ENCODE measurements at regions not wholly inside any gene's neighbourhood (a gene's known extent, or its start where the extent isn't known, plus 50 kb on each side); places are given as distances from the start of the nearest gene placed in this dataset.

GRCh38 chr2:173766537-173767289 lies 198.5 kb downstream of the SP3 start:
- no peak for TF ChIP-seq CTCF (conservative IDR thresholded peaks at IDR 0.05)
- Mint-ChIP-seq H3K4me3 (no peak overlapping the region), H3K9me3 (no peaks in the 10 kb centered on the region), H3K27ac (no peak overlapping the region), H3K36me3 (no peaks in the 10 kb centered on the region), H3K4me1 (ENCODE audit: unreplicated experiment) (no peaks in the 10 kb centered on the region), H3K27me3 (peaks cover 5% of the 10 kb centered on the region)
- DNase-seq (ENCODE audit: extremely low spot score, unreplicated experiment), result no peak

GRCh38 chr2:173770947-173771678 lies 194.1 kb downstream of the SP3 start:
- Mint-ChIP-seq H3K27ac (no peak overlapping the region), H3K9me3 (no peaks in the 10 kb centered on the region), H3K27me3 (peaks cover 5% of the 10 kb centered on the region), H3K4me3 (no peak overlapping the region), H3K4me1 (ENCODE audit: unreplicated experiment) (no peaks in the 10 kb centered on the region), H3K36me3 (no peaks in the 10 kb centered on the region)
- no peak for TF ChIP-seq CTCF (conservative IDR thresholded peaks at IDR 0.05)
- DNase-seq (ENCODE audit: extremely low spot score, unreplicated experiment), result no peak

- no peak for DNase-seq (ENCODE audit: extremely low spot score, unreplicated experiment)
- Mint-ChIP-seq H3K27ac (no peak overlapping the region), H3K27me3 (peaks cover 5% of the 10 kb centered on the region)
Measured at GRCh38 chr2:173772205-173772604, 193.0 kb downstream of the SP3 start.

GRCh38 chr2:173773076-173773475 lies 192.1 kb downstream of the SP3 start:
- Mint-ChIP-seq H3K9me3 (no peaks in the 10 kb centered on the region), H3K4me1 (ENCODE audit: unreplicated experiment) (no peaks in the 10 kb centered on the region), H3K36me3 (no peaks in the 10 kb centered on the region), H3K27ac (no peak overlapping the region), H3K27me3 (peaks cover 5% of the 10 kb centered on the region), H3K4me3 (no peak overlapping the region)
- no peak for TF ChIP-seq CTCF (conservative IDR thresholded peaks at IDR 0.05)
- no peak for DNase-seq (ENCODE audit: extremely low spot score, unreplicated experiment)

More at GRCh38 chr2:173772205-173772604, 193.0 kb downstream of the SP3 start:
- Mint-ChIP-seq H3K36me3 (no peaks in the 10 kb centered on the region), H3K4me3 (no peak overlapping the region), H3K9me3 (no peaks in the 10 kb centered on the region), H3K4me1 (ENCODE audit: unreplicated experiment) (no peaks in the 10 kb centered on the region)
- no peak for TF ChIP-seq CTCF (conservative IDR thresholded peaks at IDR 0.05)

GRCh38 chr2:173775440-173775839 lies 189.7 kb downstream of the SP3 start:
- peaks cover 5% of the 10 kb centered on the region for H3K27me3 Mint-ChIP-seq
- no peak overlapping the region for H3K4me3 Mint-ChIP-seq
- H3K27ac Mint-ChIP-seq, result no peak overlapping the region
- DNase-seq (ENCODE audit: extremely low spot score, unreplicated experiment), result no peak
- H3K36me3 Mint-ChIP-seq, result no peaks in the 10 kb centered on the region
- H3K4me1 Mint-ChIP-seq (ENCODE audit: unreplicated experiment), result no peaks in the 10 kb centered on the region
- peaks cover 3% of the 10 kb centered on the region for H3K9me3 Mint-ChIP-seq
- TF ChIP-seq CTCF (conservative IDR thresholded peaks at IDR 0.05), result no peak

Measured in type B pancreatic cell (in vitro differentiated cells).